Inflammatory macrophage (primary cell): ENCODE measurements at regions not wholly inside any gene's neighbourhood (a gene's known extent, or its start where the extent isn't known, plus 50 kb on each side); places are given as distances from the start of the nearest gene placed in this dataset.
A peak's percentile ranks its signal among the peaks of the same experiment; 100 is the strongest.
"Not testable (repeated sequence)": the region's sequence is repeated elsewhere in the genome, so short reads cannot be mapped to it uniquely, and the experiment has no call there.

ENCODE experiments used
- DNase-seq, 2 donors: peaks; one replicate each; pipeline ENCODE4 v3.0.0-alpha.2; 2020 to 2022

DNA sequence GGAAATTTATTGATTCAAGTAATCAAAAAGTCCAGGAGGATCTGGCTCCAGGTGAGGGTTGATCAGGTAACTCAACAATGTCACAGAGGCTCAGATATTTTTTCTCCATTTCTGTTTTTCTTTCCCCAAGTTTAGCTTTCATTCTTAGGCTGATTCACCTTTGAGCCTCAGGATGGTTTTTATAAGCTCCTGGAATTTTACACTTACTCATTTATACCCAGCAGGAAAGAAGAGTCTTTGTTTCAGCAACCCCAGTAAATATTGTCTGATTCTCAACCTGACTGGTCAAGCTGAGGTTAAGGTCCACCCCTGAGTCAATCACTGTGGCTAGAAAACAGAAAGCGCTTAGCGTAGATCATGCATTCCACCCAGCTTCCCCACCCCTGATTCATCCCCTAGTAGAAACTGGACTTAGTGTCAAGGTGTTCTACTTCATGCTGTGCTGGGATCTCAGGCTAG lies 500.6 kb downstream of the KIF4B start:
- no peak for DNase-seq

DNA sequence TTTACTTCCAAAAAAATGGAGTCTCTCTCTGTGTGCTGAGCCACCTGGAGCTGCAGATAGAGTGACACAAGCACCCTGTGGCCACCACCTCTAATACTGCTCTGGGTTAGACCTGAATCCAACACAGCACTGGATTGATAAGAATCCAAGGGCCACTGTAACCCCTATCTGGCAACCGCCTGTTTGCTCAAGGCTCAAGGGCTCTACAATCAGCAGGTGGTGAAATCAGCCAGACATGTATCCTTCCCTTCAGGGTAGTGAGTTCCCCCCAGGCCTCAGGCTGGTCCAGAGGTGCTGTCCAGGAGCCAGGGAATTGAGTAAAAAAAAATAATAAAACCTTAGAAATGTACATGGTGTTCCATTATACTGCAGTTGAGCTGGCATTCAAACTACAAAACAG lies 509.0 kb downstream of the KIF4B start:
- DNase-seq = no peak

DNA sequence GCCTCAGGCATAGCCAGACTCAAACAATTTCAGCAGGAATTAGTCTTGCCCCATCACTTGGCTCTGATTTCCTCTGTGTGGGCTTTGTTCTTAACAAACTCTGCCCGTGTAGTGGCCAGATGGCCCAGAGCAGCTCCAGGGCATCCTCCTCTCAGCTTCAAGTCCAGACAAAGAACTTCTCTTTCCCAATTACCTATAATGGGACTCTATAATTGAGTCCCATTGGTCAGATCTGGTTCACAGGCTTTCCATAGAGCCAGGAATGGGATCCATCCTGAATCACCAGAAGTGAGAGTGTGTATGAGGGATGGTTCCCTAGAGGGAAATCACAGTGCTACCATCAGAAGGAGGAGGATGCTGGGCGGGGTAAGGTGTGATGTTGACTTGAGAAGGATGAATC lies 515.8 kb downstream of the KIF4B start:
- DNase-seq = no peak

DNA sequence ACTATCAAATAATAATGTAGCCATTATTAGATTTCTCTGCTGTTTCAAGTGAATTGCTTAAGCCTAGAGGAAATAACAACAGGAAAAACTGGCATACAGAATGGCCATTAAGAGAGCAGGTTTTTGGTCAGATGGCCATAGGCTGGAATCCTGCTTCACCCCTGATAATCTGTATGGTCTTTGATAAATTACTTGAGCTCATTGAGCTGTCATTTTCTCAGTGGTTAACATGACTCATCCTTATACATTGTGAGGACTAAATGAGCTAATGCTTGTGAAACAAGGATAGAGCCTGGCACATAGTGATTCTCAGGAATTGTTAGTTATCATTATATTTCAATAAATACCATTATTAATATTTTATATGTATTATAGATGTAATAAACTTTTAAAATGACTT lies 516.5 kb downstream of the KIF4B start:
- DNase-seq = no peak

DNA sequence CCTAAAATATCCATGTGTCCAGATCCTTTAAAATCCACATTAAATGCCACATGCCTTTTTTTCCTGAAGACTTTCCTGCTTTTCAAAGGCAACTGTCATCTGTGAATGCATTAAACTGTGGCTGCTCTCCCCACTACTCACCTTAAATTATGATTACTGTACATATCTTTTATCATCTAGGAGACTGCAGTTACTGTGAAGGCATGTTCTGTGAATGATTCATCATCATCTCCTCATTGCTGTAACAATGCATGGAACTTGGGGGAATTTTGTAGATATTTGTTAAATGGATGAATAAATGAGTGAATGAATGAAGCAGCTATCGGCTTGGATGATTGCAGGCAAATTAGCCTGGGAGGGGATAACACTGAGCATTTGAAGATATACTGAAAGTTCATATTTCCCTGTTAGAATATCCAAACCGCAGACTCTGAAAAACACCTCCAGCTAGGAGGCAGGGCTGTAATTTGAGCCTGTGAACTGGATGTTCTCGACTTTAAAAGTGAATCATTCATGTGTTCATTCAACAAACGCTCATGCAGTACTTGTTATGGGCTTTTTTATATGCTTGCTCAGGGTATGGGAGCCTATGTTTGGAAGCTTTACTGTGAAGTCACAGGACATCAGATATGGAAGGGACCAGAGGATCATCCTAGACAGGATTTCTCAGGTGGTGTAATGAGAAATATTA lies 519.2 kb downstream of the KIF4B start:
- DNase-seq = no peak

DNA sequence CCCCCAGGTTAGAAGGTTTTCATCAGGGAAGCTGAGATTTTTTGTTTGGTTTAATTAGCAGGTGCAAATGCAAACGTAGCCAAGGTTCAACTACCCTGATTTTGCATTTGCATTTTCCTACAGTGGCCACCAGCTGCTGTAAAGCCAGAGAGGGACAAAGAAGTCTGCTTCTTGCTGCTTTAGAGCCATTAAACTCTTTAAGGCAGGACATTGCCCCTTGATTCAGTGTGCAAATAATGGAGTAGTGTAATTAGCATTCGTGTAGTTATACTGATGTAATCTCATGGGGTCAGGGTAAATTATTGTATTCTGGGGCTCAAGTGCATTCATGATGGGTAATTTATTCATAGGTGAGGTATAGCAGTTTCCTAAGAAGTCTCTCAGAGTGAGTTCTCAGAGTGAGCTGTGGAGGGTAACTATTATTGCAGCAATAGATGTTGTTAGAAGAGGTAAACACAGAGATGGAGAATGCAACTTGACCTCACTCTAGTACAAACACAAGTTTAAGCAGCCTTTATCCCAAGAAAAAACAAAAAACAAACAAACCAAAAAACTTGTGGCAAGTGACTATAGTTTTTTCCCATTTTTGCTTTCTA lies 526.5 kb downstream of the KIF4B start:
- DNase-seq = no peak

DNA sequence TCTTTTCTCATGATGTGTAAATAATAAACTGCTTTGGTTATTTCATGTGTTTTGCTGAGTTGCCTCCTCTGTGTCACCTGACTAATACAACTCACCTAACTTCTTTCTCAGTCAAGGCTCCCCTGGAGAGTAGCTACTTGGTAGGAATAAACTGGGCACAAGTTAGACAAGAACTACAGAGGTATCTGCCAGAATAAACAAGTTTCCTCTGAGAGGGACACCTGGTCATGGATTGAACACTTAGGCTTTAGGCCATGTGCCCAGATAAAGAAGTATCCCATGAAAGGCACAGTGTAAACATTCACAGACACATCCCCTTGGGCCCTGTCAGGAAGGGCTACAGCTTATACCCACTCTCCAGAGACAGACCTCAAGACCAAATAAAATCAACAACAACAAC lies 532.5 kb downstream of the KIF4B start:
- DNase-seq = no peak

DNA sequence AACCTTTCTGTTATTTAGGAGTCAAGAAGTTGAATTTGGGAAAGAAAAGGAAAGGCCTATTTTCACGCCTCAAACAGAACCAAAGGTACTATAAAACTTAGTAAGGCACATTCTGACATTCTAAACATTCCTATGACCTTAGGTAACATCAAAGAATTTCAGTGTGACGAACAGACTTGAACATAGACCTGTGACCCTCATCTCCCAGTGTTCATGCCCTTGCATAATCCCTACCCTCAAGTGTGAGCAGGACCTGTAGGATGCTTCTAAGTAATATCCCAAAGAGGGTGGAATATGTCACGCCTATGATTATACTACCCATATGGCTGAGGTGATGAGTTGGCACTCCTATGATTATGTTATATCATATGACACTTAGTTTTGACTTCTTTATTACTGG lies 540.9 kb downstream of the KIF4B start:
- DNase-seq = no peak

DNA sequence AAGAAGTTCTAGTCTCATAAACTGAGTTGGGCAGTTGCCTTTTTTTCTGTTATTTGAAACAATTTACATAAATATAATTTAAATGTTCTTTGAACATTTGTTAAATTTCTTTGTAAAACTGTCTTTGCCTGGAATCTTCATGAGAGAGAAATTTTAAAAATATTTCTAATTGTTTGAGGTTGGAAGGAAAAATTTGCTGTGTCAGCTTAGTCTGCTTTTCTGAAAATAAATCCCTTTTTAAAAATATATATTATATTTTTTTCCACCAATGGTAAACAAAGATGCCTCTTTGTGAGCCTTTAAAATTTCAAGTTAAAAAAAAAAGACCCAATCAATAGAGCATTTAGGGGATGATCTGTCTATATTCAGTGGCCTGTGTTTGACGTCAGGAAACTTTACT lies 542.7 kb downstream of the KIF4B start:
- DNase-seq = no peak

DNA sequence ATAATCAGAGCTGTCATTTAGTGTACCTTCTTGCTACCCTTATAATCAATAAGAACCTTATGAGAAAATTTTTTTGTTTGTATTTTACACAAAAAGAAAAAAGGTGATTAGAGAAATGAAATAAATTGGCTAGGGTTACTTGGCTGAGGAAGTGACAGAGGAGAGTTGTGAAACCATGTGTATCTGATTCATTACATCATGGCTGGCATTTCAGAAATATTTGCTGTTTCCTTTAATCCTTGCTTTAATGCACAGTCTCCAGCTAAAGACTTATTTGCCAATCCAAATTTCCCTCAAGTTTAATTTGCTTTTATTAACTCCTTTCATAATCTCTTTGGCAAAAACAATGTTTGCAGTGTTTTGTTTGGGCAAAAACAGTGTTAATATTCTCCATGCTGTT lies 543.1 kb downstream of the KIF4B start:
- no peak for DNase-seq

DNA sequence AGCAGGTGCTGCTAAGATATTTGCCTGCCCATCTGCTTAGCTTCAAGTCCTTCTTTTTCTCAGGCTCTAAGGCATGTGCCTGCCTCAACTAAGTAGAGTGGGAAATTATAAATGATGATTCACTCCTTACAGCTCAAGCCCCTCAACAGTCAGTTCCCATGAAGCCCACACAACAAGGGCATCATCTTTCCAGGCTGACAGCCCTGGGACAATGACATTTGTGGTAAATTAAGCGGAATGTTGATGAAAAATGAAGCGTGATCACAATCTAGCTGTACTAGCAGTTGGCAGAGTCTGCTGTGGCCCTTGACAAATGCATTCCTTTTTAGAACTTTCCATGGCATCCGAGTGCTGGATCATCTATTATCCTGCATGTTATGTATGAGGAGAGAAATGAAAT lies 548.6 kb downstream of the KIF4B start:
- no peak for DNase-seq

DNA sequence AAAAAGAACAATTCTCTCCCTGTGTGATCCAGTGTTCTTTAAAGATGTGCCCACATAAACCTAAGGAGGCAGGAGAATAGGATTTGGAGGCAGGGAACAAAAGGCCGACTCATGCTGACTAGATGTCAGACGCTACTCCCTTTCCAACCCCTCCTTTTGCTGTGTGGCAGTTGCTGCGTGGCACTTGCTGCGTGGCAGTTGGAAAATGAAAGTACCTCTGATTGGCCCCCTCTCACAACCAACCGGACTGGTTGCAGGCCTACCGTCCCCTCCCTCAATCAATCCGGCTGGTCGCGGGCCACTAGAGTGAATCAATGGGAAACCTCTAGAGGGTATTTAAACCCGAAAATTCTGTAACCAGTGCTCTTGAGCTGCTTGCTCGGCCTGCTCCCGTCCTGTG lies 551.0 kb downstream of the KIF4B start:
- no peak for DNase-seq

DNA sequence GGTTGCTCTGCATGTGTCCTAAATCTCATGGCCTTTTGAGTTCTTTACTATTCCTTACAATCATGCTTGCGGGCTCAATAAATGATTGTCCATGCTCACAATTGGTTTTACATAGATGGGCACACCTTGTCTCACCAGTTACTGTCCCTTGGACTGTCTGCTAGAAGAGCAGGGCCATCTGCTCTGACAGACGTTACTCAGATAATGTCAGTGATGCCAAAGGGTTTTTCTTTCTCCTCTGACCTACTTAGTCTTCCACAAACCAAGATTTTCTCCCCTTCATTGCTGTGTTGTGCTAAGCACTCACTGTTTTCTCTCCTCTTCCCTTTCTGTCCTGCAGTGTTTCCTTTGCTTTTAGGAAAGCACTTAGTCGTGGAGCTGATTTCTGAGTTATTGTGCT lies 562.3 kb downstream of the KIF4B start:
- DNase-seq = no peak

DNA sequence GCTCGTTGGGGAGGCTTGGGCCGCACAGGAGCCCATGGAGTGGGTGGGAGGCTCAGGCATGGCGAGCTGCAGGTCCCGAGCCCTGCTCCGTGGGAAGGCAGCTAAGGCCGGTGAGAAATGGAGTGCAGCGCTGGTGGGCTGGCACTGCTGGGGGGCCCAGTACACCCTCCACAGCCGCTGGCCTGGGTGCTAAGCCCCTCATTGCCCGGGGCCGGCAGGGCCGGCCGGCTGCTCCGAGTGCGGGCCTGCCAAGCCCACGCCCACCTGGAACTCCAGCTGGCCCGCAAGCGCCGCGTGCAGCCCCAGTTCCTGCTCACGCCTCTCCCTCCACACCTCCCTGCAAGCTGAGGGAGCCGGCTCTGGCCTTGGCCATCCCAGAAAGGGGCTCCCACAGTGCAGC lies 573.3 kb downstream of the KIF4B start:
- DNase-seq = not testable (repeated sequence)

DNA sequence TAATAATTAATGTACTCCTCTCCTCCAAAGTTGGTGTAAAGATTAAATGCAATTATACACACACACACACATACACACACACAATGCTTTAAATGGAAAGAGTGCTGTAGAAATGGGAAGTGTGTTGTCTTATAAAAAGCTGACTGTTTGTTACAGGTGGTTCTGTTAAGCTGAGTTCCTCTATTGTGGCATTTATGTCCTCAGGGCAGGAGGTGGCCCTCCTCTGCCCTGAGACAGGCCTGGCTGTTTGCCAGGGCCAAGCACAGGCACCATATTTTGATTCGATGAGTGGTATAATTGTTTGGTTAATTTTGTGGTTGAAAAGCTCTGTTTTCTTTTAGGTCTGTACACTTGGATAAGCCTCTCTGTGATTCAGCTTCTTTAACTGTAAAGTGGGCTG lies 573.9 kb downstream of the KIF4B start:
- no peak for DNase-seq

DNA sequence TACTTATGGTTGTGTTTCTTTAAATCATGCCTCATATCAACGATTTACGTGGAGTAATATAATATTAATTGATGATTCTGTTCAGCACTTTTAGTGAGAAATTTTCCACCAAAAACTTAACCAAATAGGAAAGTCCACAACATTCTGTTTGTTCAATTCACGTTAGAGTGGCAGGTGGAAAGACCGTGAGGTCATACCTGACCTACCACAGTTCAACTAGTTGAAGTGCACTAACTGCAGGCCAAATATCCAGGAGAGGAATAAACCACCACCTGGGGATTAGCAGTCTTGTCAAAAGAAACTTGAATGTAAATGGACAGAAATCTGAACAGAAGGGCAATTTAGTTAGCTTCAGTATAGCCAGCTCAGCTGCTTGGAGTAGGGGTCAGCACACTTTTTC lies 577.7 kb downstream of the KIF4B start:
- no peak for DNase-seq

DNA sequence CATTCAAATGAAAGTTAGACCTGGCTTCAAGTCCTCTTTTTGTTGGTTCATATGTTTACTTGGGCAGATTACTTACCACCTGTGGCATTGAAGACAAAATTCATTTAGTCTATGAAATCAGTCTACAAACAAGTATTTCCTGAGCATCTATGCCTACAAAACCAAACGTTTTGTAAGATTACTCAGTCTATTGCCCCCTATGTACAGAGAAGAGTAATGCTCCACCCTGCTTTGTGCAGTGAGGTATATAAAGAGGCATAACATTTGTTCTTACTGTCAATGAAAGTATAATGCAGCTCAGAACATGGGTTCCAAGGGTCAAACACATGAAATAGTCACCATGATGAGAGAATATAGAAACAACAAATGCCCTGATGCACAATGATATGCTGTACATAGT lies 580.7 kb downstream of the KIF4B start:
- DNase-seq = no peak

DNA sequence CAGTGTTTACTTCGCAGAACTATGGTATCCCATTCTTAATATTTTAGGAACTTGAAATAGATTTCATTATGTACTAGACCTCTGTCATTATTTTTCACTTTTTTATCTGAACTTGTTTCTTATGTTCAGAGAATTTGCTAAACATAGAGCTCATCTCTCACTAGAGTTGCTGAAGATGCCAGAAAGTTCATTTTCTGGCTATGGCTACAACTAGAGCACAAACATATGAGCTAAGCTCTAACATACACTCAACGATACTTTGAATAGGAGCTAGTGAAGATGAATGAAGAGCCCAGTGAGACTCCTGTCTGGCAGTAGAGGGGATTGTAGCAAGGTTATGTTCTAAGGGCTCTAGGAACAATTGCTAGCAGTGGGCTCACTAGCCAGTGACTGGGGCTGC lies 582.2 kb downstream of the KIF4B start:
- no peak for DNase-seq

DNA sequence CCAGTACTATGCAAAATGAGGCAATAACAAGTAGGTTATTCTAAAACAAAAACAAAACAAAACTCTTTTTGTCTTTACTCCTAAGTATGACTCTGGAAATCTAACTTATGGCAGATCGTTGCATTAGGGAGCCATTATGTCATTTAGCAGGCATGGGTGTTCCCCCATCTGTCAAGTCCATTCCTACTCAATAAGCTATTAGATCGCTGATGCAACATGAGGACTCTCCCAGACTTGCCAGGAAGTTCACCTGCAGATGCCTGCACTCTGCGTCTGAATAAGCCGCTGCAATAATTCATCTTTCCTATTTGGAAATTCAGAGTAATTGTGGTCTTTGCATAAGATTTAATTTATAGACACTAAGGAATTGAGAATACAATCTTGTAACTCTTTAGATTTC lies 585.0 kb downstream of the KIF4B start:
- no peak for DNase-seq

DNA sequence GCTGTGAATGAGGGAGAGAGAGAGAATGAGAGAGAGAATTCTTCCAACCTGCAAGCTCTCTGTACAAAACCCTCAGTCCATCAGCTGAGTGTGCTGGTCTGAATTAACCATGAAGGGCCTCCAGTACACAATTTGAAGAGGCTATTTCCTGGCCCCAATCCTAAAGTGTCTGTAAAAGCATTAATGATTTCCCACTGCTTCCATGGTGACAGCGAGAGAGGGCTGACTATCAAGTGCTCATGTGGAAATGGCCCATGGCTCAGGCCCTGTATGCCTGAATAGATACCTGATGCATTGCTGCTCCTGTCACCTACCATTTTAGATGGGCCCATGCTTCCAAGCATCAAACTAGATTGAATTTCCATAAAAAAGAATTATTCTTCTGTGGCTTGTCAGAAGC lies 592.4 kb downstream of the KIF4B start:
- DNase-seq = no peak

DNA sequence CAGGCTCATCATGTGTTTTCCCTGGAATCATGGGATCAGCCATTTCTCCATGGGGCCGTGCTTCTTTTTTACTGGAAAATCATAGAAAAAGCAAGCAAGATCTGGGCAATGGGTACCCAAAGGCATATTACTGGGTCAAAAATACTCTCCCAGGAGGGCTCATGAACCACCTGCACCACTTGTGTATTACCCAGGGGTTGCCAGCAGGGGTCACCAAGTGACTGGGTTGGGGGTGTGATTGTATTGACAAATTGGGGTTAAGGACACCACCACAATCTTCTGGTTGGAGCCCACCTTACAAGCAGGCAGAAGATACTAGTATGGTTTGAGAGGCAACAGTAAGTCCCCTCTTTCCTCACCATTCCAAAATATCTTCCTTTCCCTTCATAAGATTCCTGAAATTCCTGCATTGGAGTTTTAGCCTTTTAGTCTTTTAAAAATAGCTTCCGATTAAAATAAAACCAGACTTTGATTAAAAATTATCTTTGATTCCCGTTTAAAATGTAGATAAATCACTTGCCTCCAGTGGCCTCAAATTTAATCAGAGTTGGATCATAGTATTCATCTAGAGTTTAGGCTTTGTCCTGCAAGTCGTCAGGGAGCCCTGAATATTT lies 603.3 kb downstream of the KIF4B start:
- peak in 1 of 2 donors; percentile 2 for DNase-seq

DNA sequence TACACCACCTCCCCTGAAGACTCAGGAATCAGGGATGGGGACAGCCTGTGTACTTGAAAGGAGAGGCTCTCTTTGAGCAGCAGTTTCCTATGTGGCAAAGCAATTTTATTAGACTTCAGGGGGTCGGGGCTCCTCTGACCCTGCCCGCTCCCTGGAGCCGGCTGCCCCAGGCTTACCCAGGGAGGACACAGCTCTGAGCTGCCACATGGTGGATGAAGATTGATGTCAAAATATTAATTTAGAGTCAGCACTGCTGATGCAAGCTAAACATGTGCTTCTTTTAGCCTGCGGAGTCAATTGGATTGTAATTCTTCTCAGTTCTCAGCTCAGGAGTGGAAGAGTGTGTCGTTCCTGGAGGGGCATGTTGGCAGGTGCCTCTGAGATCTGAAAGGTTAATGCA lies 606.1 kb downstream of the KIF4B start:
- no peak for DNase-seq

DNA sequence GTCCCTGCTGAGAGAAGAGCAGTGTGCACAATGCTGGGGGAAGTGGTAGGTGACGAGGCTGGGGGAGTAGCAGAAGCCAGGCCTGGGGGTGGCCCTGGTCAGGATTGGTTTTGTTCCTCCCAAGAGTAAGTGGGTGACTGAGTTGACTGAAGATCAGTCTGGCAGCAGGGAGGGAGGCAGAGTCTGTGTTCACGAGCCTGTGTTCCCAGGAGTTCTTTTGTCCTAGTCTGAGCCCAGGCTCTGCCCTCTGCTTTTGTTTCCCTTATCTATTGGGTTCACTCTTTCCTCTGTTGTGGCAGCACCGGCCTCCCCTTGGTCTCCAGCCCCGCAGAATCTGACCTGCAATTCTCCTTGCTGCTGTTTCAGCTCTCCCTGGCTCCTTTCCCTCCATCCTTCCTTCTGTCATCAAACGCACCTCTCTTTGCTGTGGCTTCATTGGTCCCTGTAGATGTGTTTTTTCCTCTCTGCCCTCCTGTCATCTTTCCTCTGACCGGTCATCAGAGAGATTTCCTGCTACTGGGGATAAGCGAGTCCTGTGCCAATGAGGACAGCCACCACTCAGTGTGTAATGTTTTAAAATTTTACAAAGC lies 607.4 kb downstream of the KIF4B start:
- DNase-seq = no peak

DNA sequence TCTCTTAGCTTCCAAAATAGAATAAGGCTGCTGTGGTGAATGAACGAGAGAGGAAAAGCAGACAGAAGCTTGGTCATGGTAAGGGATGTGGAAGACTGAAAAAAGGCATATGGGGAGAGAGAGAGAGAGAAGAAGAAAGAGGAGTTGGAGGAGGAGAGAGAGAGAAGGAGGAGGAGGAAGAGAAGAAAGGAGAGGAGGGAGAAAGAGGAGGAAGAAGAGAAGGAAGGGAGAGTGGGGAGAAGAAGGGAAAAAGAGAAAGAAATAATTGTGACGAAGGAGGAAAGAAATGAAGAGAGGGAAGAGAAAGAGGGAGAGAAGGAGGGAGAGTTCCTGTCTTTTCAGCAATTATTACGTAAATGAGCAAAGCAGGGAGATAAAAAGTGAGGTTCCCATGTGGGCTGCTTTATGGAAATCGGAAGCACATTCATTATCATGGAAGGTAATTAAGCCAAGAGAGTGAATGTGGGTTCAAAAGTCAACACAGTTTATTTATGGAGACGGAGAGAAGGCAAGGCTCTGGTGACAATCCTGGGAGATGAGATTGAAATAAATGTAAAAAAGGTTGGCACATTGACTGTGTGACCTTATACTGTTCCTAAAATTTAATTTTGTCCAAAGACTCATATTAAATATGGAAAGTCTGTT lies 611.2 kb downstream of the KIF4B start:
- no peak for DNase-seq
